ENCODE measurements at regions not wholly inside any gene's neighbourhood (a gene's known extent, or its start where the extent isn't known, plus 50 kb on each side); places are given as distances from the start of the nearest gene placed in this dataset.

DNA sequence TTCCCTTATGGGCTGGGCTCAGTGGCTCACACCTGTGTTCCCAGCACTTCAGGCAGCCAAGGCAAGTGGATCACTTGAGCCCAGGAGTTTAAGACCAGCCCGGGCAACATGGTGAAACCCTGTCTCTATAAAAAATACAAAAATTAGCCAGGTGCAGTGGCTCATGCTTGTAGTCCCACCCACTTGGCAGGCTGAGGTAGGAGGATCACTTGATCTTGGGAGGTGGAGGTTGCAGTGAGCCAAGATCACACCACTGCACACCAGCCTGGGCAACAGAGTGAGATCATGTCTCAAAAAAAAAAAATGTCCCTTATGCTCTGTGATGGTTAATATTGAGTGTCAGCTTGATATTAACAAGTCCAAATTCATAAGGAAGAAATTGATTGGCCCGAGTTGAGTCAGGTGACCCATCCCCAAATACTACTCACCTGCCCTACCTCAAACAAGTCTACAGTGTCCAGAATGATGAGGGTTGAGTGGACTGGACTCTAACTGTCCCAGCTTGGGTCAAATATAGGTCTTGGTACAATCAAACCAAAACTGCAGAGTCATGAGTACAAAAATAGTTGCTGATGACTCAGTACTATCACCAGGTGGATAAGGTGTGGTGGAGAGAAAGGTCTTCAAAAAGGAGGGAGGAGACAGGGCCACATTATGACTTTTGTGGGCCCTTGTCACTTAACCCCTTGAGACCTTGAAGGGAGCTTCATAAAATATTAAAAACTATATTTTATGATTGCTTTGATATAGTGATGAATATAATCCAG lies 161.0 kb downstream of the ZNF326 start:
- TF ChIP-seq POLR2A (IDR thresholded peaks at IDR 0.05) = no peak
- TF ChIP-seq, protein P1, sequence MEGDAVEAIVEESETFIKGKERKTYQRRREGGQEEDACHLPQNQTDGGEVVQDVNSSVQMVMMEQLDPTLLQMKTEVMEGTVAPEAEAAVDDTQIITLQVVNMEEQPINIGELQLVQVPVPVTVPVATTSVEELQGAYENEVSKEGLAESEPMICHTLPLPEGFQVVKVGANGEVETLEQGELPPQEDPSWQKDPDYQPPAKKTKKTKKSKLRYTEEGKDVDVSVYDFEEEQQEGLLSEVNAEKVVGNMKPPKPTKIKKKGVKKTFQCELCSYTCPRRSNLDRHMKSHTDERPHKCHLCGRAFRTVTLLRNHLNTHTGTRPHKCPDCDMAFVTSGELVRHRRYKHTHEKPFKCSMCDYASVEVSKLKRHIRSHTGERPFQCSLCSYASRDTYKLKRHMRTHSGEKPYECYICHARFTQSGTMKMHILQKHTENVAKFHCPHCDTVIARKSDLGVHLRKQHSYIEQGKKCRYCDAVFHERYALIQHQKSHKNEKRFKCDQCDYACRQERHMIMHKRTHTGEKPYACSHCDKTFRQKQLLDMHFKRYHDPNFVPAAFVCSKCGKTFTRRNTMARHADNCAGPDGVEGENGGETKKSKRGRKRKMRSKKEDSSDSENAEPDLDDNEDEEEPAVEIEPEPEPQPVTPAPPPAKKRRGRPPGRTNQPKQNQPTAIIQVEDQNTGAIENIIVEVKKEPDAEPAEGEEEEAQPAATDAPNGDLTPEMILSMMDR (IDR thresholded peaks at IDR 0.05) = no peak
